GM18858 (cell line): ENCODE measurements at regions not wholly inside any gene's neighbourhood (a gene's known extent, or its start where the extent isn't known, plus 50 kb on each side); places are given as distances from the start of the nearest gene placed in this dataset.

Experiments used
- ATAC-seq: cut with Tn5 transposase; IDR thresholded peaks from one replicate; pipeline ENCODE4 v1.9.1; 2021; ENCODE audit not compliant: unreplicated experiment

- ATAC-seq: no peak
Observed at GRCh38 chr10:21175797-21176196, 278.7 kb upstream of the NEBL start.

DNA sequence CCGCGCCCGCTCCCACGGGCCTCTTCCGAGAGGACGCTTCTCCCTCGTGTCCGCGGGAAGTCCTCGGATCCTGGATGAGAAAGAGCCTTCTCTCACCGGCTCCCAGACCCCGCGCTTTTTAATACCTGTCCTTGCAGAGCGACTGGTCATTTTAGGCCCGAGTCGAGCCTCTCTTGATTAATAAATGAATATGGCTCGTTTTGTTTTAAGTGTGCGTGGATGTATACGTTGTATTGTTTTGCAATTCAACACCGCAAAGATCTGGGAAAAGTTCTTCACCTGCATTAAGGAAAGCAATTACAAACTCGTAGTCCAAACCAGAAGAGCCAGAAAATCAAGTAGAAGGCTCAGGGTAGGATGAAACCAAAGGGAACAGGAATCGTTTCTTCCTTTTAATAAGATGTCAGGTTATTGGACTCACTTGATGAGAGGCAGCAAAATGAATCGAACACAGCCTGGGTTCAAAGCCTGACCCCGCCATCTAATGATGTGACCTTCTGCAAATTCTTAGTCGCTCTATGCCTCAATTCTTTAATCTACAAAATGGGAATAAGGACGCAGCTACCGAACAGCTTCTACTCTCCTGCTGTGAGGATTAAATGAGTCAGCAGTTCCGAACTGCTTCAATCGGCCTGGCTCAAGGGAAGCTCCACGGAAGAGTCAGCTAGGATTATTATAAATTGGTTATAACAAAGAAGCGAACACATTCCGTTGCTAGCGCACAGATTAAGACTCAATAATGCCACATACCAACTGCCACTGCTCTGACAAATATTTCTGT lies 277.8 kb upstream of the NEBL start:
- ATAC-seq: no peak

DNA sequence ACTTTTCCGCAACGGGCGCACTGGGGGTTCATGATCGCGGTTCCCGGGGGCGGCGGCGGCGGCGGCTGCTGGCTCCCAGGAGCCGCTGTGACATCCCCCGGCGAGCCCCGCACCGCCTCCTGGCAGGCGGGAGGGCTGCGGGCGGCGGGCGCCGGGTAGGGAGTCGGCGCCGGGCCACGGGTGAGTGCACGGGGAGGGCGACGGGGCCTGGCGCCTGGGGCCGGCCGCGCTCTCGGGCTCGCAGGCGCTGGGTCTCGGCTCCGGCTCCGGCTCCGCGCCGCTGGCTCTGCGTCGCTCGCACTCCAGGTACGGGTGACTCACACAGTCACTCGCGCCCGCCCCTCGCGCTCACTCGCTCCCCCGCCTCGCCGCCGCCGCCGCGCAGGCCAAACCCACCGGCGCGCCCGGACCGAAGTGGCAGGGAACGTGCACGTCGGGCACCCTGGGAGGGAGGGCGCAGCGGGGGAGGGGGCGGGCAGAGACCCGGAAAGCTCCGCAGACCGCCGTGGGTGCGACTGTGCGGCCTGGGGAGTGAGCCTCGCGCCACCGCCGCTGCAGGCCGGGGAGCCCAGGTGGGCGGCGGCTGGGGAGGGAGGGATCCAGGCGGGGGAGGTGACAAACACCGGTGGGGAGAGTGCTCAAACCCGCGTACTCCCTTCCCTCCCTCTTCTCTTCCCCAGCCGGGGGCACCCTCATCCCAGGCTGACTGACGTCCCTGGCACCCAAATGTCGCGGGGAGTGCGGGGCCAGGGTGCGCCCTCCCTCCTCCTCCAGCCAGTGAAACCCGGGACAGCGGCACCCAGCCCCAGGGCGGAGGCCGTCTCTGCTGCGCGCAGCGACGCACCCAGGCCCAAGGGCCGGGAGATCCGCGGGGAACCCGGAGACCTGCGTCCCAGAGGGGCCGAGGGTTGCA lies 276.9 kb upstream of the NEBL start:
- ATAC-seq: no peak

GRCh38 chr10:21172930-21173801 lies 276.1 kb upstream of the NEBL start:
- ATAC-seq: no peak

GRCh38 chr10:21172542-21172929 lies 275.4 kb upstream of the NEBL start:
- no peak for ATAC-seq

GRCh38 chr10:21171936-21172541 lies 274.9 kb upstream of the NEBL start:
- no peak for ATAC-seq

DNA sequence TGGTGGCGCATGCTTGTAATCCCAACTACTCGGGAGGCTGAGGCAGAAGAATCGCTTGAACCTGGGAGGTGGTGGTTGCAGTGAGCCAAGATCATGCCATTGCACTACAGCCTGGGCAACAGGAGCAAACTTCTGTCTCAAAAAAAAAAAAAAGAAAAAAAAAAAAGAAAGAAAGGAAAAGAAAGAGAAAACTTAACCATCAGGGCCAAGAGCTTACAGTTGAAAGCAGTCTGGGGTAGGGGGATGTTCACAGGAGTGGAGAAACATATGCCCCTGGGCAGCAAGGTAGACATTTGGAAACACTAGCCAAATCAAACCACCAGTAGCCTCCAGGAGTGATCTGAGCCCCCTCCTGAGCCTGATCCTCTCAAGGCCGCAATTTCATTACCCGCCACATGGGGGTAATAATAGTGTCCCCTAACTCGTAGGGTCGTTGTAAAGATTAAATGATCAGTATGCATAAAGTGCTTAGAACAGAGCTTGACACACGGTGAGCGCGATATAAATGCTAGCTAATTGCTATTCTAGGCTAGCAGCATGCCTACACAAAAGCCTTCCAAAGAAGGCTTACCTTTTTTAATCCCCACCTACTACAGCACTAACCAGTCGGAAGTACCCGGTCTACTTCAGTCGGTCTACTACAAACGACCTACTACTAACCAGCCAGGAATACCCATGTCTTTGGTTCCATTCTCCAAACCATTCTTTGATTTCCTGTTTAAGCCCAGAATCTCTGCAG lies 274.3 kb upstream of the NEBL start:
- no peak for ATAC-seq

DNA sequence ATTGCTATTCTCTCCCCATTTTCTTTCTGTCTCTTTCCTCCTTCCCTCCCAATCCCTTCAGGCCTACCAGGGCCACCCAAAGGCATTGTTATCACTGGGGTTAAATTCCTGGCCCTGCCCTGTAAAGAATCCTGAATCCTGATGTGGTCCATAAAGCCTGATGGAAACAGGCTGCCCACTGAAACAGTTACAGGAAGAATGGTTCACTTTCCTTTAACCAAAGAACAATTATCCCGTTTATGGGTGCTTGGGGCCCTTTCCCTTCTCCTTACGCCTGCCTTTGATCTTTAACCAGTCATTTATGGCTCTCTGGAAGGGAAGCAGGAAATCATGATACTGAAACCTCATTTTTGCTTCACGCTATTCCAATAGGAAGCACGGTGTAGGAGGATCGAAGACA lies 273.1 kb upstream of the NEBL start:
- no peak for ATAC-seq

DNA sequence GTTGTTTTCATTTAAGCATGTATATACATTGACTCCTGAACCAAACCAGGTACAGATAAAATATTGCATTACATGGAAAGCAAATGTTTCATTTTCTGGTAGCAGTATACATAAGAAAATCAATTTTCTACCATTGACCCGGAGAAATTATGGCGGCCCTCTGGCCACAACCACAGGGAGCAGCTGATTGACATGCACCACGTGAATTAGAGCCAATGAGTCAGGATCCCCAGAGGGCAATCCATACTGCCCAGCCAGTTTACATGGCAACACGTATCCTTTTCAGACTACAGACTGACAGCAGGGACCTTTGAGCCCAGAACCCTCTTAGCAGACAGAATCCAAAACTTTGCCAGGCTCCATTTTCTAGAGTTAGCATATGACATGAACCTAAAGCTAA lies 272.2 kb upstream of the NEBL start:
- ATAC-seq: no peak

- no peak for ATAC-seq
Observed at GRCh38 chr10:21167288-21168010, 270.3 kb upstream of the NEBL start.

DNA sequence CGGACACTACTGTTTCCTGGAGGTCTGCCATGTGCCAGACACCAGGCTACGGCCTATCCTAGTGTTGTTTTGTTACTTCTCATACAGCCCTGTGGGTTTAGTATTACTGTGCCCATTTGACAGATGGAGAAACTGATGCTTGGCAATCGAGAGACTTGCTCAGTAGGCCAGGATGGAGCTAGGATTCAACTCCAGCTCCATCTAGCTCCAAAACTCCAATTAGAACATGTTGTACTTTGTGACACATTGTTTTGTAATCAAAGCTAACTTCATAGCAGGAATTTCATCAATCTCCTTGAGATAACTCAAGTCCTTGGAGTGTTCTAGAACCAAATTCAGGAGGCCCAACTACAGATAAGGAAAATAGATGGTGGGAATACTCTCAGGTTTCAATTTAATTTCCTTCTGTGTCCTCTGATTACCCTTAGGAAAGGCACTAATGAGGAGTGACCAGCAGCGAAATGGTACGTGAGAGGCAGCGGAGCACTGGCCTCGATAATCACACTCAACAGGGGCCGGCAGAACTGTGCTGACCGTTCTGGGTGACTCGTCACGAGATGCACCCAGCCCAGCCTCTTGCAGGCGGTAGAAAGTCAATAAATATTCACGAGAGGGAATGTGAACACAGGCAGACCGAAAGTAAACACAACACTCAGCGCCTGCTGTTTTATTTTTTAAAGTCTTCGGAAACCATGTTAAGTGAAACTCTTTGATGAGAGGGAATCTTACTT lies 269.6 kb upstream of the NEBL start:
- ATAC-seq: no peak

- ATAC-seq: no peak
Observed at GRCh38 chr10:21165489-21165888, 268.4 kb upstream of the NEBL start.

DNA sequence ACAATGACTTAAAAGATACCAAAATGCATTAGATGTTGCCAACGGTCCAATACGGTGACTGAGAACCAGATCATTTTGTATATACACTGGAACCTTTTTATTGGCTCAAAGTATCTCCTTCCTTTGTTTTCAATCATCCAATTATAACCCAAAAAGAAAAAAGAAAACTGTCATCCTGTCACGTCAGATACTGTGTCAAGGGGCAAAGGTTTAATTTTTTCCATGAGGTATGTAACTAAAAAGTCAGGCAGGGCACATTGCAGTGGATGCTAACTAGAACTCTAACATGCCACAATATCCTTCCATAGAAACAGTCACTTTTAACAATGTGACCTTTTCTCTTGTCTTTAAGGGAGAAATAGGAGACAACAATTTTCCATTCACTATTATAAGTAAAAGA lies 267.6 kb upstream of the NEBL start:
- ATAC-seq: no peak

- no peak for ATAC-seq
Observed at GRCh38 chr10:21162948-21163347, 265.8 kb upstream of the NEBL start.

DNA sequence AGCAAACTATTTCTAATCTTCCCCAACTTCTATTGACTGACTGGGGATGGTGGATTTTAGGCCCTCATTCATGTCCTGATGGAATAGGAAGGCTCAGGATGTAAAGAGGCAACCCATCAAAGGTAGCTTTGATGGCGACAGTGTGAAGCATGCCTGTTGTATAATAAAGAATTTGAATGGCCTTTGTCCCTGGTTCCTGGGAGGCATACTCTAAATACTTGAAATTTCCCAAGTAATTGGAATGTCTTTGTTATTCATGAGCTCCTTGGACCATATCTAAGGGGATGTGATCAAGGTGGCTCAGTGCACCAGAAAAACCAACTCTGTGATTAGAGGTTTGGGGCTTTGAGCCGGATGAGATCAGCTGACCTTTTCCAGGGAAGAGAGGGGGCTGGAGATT lies 264.5 kb upstream of the NEBL start:
- ATAC-seq: no peak

DNA sequence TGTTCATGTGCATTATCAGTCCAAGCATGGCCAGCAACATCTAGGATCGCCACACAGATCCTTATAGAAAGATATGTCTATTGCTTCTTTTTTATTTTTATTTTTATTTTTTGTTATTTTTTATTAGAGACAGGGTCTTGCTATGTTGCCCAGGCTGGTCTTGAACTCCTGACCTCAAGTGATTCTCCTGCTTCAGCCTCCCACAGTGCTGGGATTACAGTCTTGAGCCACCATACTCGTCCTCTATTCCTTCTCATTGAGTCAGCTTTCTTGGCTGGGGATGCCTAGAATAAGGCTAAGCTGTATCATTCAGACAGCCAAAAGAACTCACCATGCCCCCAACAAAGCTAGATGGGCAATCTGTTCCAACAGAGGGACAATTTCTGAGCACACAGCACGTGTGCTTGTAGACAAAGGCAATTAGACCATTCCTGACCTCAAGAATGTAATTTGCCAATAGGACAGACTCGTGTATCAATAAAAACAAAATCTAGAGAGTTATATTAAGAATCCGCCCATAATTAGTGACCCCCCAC lies 264.0 kb upstream of the NEBL start:
- no peak for ATAC-seq

- ATAC-seq: no peak
Observed at GRCh38 chr10:21160116-21160515, 263.0 kb upstream of the NEBL start.

GRCh38 chr10:21159669-21160068 lies 262.6 kb upstream of the NEBL start:
- no peak for ATAC-seq

- ATAC-seq: no peak
Observed at GRCh38 chr10:21158301-21158700, 261.2 kb upstream of the NEBL start.
